AG10803 (cell line): ENCODE measurements at regions not wholly inside any gene's neighbourhood (a gene's known extent, or its start where the extent isn't known, plus 50 kb on each side); places are given as distances from the start of the nearest gene placed in this dataset.

ENCODE experiments used
- DNase-seq: peaks from one replicate; pipeline ENCODE4 v3.0.0; 2010; ENCODE audit warnings: low read depth
- H3K4me3 ChIP-seq: 2 replicates; pipeline ENCODE4 v1.5.1; 2011; ENCODE audit warnings: mild to moderate bottlenecking, low read length, control low read depth
- TF ChIP-seq, protein P1 (sequence below): conservative IDR thresholded peaks from 2 replicates; pipeline ENCODE4 v1.5.1; 2011; ENCODE audit warnings: mild to moderate bottlenecking, low read length, control low read depth, inconsistent platforms

DNA sequence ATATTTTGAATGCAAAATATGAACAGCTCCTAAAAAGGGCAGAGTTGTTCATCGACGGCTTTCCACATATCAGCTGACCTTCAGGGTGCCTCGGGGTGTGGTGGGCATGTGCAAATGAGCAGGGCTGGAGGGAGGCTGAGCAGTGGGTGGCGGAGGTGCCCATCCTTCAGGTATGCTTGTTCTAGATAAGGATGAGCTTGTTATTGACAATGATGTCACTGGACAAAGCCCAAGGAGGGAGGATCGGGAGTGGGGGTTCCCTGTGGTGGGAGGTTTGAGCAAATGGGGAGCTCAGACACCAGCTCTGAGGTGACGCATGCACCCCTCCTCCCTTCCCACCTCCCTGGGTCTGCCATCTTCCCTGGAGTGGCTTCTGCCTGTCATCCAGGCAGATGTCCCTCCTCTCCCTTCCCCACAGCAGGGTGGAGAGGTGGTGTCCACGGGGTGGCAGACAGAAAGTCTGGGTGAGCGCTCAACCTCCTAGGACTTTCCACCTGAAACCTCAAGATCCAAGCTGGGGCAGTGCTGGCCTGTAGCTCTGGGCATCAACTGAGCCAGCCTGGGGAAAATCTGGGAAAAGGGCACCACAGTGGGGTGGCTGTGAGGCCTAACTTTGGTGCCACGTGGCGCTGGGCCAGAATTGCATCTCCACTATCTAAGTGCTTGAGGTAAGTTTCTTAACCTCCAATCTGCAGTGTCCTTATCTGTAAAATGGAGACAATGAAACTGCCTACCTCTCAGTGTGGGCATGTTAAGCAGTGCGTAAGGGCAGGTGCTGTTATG is 106.3 kb upstream of the THY1 start:
- no peak for DNase-seq
- no peak overlapping the region for H3K4me3 ChIP-seq
- TF ChIP-seq, protein P1, sequence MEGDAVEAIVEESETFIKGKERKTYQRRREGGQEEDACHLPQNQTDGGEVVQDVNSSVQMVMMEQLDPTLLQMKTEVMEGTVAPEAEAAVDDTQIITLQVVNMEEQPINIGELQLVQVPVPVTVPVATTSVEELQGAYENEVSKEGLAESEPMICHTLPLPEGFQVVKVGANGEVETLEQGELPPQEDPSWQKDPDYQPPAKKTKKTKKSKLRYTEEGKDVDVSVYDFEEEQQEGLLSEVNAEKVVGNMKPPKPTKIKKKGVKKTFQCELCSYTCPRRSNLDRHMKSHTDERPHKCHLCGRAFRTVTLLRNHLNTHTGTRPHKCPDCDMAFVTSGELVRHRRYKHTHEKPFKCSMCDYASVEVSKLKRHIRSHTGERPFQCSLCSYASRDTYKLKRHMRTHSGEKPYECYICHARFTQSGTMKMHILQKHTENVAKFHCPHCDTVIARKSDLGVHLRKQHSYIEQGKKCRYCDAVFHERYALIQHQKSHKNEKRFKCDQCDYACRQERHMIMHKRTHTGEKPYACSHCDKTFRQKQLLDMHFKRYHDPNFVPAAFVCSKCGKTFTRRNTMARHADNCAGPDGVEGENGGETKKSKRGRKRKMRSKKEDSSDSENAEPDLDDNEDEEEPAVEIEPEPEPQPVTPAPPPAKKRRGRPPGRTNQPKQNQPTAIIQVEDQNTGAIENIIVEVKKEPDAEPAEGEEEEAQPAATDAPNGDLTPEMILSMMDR, result no peak

DNA sequence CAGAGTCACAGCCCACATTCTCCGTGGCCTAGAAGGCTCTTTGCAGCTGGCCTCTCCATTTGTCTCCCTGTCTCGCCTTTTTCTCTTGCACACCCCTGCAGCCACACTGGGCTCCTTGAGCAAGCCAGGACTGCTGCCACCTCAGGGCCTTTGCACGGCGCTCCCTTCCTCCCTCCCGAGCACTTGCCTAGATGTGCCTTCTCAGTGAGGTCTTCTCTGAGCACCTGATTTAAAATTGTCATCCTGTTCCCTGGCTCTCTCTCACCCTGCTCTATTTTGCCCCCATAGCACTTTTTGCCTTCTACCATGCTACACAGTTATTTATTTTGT is 102.9 kb upstream of the THY1 start:
- DNase-seq, result no peak
- TF ChIP-seq, protein P1, result no peak
- H3K4me3 ChIP-seq, result no peak overlapping the region

DNA sequence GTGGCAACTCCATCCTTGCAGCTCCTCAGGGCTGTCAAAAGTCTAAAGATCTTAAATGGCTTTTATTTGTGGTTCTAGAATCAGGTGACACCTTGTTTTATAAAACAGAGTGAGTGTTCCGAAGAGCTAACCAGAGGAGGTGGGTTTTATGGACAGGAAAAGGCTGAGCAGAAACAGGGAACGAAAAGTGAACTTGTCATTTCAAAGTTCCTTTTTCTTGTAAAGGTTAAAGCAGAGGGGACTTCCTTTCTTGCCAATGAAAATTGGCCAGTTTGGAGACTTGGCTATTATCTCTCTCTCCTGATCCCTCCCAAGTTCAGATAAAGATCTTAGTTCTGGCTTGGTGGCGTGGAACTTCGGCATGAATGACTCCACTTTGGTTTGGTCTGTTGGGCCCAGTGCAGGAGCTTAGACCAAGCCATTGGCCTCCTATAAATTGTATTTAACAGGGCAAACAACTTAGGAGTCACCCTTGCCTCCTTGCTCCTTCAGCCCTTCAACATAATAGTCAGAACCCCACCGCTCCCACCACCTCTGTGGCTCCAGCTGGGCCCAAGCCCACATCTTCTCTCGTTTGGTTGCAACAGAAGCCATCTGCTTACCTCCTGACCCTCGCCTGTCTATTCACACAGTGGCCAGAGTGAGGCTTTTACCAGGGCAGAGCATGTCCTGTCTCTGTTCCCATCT is 102.4 kb upstream of the THY1 start:
- TF ChIP-seq, protein P1, result no peak
- H3K4me3 ChIP-seq, result no peak overlapping the region
- DNase-seq, result no peak

DNA sequence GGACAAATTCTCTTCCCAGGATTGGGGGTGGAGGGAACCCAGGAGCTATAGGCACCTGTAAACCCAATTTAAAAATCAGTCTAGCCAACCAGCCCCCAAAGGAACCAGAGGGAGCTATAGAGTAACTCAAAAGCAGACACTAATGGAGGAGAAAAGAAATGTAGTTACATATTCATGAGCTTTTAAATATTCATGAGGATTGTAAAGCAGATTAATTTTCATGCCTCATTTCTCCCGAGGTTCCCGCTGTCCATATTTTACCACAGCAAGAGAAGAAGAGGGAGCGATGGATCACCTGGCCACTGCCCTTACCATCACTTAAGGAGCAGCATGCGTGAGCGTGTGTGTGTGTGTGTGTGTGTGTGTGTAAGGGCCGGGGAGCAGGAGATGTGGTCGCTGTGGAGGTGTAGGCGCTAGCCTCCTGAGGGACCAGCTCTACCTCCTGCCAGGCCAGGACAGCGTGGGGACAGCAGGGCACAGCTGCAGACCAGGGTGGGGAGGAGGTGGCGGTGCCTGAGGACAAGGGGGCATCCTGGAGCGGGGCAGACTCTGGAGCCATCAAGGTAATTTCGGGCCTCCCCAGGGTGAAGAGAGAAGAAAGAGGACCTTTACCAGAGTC is 100.7 kb upstream of the THY1 start:
- TF ChIP-seq, protein P1, result no peak
- H3K4me3 ChIP-seq, result no peak overlapping the region
- no peak for DNase-seq

DNA sequence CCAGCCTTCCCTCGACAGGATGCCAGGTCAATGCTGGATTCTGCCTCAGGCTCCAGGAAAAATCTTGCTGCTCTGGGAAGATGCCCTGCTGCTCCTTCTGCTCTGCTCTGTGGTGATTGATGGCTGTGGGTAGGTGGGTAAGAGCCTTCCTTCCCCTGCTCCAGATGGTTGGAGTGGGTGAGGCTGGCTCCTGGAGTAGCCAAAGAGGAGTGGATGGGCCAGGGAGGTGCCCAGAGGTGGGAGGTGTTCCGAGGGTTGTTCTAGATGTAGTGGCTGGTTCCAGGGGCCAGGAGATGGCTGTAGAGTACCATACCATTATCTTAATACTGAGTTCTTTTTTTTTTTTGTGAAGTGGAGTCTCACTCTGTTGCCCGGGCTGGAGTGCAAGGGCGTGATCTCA is 99.6 kb upstream of the THY1 start:
- no peak overlapping the region for H3K4me3 ChIP-seq
- DNase-seq, result no peak
- TF ChIP-seq, protein P1, result no peak

GRCh38 chr11:119521551-119521950 is 98.6 kb upstream of the THY1 start:
- H3K4me3 ChIP-seq, result no peak overlapping the region
- DNase-seq, result no peak
- TF ChIP-seq, protein P1, result no peak

GRCh38 chr11:119520966-119521365 is 98.0 kb upstream of the THY1 start:
- H3K4me3 ChIP-seq, result no peak overlapping the region
- DNase-seq, result no peak
- TF ChIP-seq, protein P1, result no peak
